ENCODE measurements at regions not wholly inside any gene's neighbourhood (a gene's known extent, or its start where the extent isn't known, plus 50 kb on each side); places are given as distances from the start of the nearest gene placed in this dataset.

DNA sequence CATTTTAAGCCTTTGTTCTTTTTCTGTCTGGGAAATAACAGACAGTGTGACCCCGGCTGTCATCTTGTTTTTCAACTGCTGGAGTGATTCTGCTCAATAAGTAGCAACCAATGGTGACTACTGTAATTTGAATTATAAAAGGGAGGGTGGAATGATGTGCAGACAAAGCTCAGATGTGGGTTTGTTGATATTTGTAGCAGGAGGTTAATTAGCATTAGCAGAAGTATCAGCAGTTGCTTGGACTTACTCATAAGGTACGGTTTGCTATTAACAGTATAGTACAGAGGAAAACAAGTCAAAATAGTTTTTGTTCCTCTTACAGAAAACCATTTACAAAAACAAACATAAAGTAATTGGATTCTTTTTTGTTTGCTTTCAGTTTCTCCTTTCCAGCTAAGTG is 140.4 kb downstream of the TUSC1 start:
- 67 to 72% methylated on average over 2 of the region's 2 CpGs for WGBS, 2 donors
- no peaks in the 10 kb centered on the region for H3K27me3 ChIP-seq
- TF ChIP-seq, protein P1, sequence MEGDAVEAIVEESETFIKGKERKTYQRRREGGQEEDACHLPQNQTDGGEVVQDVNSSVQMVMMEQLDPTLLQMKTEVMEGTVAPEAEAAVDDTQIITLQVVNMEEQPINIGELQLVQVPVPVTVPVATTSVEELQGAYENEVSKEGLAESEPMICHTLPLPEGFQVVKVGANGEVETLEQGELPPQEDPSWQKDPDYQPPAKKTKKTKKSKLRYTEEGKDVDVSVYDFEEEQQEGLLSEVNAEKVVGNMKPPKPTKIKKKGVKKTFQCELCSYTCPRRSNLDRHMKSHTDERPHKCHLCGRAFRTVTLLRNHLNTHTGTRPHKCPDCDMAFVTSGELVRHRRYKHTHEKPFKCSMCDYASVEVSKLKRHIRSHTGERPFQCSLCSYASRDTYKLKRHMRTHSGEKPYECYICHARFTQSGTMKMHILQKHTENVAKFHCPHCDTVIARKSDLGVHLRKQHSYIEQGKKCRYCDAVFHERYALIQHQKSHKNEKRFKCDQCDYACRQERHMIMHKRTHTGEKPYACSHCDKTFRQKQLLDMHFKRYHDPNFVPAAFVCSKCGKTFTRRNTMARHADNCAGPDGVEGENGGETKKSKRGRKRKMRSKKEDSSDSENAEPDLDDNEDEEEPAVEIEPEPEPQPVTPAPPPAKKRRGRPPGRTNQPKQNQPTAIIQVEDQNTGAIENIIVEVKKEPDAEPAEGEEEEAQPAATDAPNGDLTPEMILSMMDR (IDR thresholded peaks at IDR 0.05) = no peak
- TF ChIP-seq POLR2A (IDR thresholded peaks at IDR 0.05) = no peak
- intact Hi-C loops (cut with DNase I; ENCODE audit: low total_unique reads) = no loop called here
- H3K4me1 ChIP-seq = no peaks in the 10 kb centered on the region
- H3K27ac ChIP-seq = no peak overlapping the region
- no peak for DNase-seq
- H3K4me3 ChIP-seq = no peak overlapping the region
- H3K36me3 ChIP-seq (ENCODE audit: low read depth, missing control alignments) = no peaks in the 10 kb centered on the region
- H3K9me3 ChIP-seq = no peaks in the 10 kb centered on the region

DNA sequence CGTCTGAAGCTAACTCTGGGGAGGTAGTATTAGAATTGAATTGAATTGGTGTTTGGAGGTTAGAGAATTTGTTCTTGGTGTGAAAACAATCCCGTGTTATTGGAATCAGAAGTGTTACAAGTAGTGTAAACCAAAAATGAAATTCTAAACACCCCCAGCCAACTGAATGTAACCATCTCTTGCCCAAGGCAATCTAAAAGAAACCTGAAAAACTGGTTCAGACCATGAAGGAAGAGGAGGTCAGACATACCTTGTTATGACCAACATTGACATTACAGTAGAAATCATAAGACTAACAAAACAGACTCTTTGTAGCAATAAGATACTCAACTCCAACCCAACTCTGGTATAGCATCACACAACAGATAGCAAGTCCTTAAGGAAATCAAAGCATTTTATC is 159.0 kb downstream of the TUSC1 start:
- Histone ChIP-seq H3K4me1 (no peaks in the 10 kb centered on the region), H3K36me3 (ENCODE audit: low read depth, missing control alignments) (no peaks in the 10 kb centered on the region), H3K27ac (no peak overlapping the region), H3K4me3 (no peak overlapping the region), H3K9me3 (no peaks in the 10 kb centered on the region), H3K27me3 (no peaks in the 10 kb centered on the region)
- no peak for TF ChIP-seq POLR2A (IDR thresholded peaks at IDR 0.05)
- TF ChIP-seq, protein P1 (IDR thresholded peaks at IDR 0.05) = no peak
- DNase-seq = no peak
- 83 to 91% methylated on average over 2 of the region's 2 CpGs for WGBS, 2 donors
- intact Hi-C loops (cut with DNase I; ENCODE audit: low total_unique reads) = no loop called here

DNA sequence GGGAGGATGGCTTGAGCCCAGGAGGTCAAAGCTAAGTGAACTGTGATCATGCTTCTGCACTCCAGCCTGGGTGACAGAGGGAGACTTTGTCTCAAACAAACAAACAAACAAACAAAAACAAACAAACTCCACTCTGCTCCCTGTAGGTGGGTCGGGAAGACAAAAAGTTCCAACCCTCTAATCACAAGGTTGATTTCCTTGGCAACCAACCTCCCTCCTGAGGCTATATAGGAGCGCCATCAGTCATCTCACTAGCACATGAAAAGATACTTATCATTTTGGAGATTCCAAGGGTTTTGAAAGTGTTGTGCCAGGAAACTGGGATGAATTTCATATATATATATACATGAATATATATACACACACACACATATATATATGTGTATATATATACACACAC is 160.5 kb downstream of the TUSC1 start:
- Histone ChIP-seq H3K4me3 (no peak overlapping the region), H3K27ac (no peak overlapping the region), H3K27me3 (no peaks in the 10 kb centered on the region), H3K4me1 (no peaks in the 10 kb centered on the region), H3K9me3 (no peaks in the 10 kb centered on the region), H3K36me3 (ENCODE audit: low read depth, missing control alignments) (no peaks in the 10 kb centered on the region)
- DNase-seq = no peak
- intact Hi-C loops (cut with DNase I; ENCODE audit: low total_unique reads) = no loop called here
- TF ChIP-seq, protein P1 (IDR thresholded peaks at IDR 0.05) = no peak
- TF ChIP-seq POLR2A (IDR thresholded peaks at IDR 0.05) = no peak
- WGBS, 2 donors = 74 to 81% methylated on average over 2 of the region's 2 CpGs

DNA sequence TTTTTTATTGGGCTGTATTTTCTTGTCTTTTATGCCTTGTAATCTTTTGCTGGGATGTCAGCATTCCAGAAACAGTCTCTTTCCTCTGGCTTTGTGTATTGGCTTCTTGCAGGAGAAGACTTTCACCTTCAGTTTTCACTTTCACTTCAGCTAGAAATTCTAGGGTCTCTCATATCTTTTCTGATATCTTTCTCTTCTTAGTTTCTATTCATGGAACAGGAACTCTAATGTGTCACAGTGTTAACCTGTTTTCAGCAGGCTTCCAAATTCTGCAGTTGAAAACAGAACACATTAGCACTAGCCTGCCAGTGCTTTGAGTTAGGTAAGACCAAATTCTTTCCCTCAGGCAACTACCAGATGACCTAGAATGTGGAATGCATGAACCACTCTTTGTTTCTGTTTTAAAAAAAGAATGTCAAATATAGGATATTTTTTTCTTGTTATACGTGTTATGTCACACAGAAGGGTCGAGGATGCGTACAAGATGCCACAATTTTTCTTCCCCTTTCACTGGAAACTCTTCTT is 164.7 kb downstream of the TUSC1 start:
- no peaks in the 10 kb centered on the region for H3K27me3 ChIP-seq
- intact Hi-C loops (cut with DNase I; ENCODE audit: low total_unique reads) = no loop called here

DNA sequence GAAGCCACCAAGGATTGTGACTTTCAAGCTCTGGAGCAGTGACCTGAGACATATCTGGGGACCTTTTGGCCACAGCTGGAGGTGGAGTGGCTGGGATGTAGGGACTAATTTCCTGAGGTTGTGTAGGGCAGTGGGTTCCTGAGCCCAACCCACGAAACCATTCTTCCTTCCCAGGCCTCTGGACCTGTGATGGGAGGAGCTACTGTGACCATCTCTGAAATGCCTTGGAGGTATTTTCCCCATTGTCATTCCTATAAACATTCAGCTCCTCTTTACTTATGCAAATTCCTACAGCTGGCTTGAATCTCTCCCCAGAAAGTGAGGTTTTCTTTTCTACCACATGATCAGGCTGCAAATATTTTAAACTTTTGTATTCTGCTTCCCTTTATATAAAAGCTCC is 172.6 kb downstream of the TUSC1 start:
- H3K4me1 ChIP-seq = no peaks in the 10 kb centered on the region
- no peaks in the 10 kb centered on the region for H3K36me3 ChIP-seq (ENCODE audit: low read depth, missing control alignments)
- DNase-seq = no peak
- WGBS, 2 donors = 47 to 85% methylated on average over 1 of the region's 1 CpG
- no peaks in the 10 kb centered on the region for H3K27me3 ChIP-seq
- no peak overlapping the region for H3K4me3 ChIP-seq
- no peak overlapping the region for H3K27ac ChIP-seq
- no peak for TF ChIP-seq POLR2A (IDR thresholded peaks at IDR 0.05)
- TF ChIP-seq, protein P1 (IDR thresholded peaks at IDR 0.05) = no peak
- no peaks in the 10 kb centered on the region for H3K9me3 ChIP-seq
- intact Hi-C loops (cut with DNase I; ENCODE audit: low total_unique reads) = no loop called here

More for the DNA sequence above, 164.7 kb downstream of the TUSC1 start:
- Histone ChIP-seq H3K4me3 (no peak overlapping the region), H3K4me1 (no peaks in the 10 kb centered on the region), H3K36me3 (ENCODE audit: low read depth, missing control alignments) (no peaks in the 10 kb centered on the region), H3K9me3 (no peaks in the 10 kb centered on the region), H3K27ac (no peak overlapping the region)
- no peak for TF ChIP-seq POLR2A (IDR thresholded peaks at IDR 0.05)
- TF ChIP-seq, protein P1 (IDR thresholded peaks at IDR 0.05) = no peak
- no peak for DNase-seq
- 80 to 83% methylated on average over 3 of the region's 3 CpGs for WGBS, 2 donors
